GM23338 (cell line): ENCODE measurements at regions not wholly inside any gene's neighbourhood (a gene's known extent, or its start where the extent isn't known, plus 50 kb on each side); places are given as distances from the start of the nearest gene placed in this dataset.

Source experiments
- CTCF ChIP-seq, 2 experiments: fragments of 200-600 bp in 1 of 2; sonication (generic) in 1 of 2; conservative IDR thresholded peaks; 2 replicates each; pipeline versions ENCODE4 v1.5.1 to v1.6.1; 2016 to 2017; ENCODE audit warnings: antibody characterized with exemption in 2 of 2, low read depth in 2 of 2, mild to moderate bottlenecking in 2 of 2, moderate library complexity in 1 of 2
- EZH2 ChIP-seq: fragments of 200-600 bp; sonication (generic); IDR thresholded peaks from one replicate; pipeline ENCODE4 v1.8.0; 2017; ENCODE audit warnings: antibody characterized with exemption, mild to moderate bottlenecking, low read depth; ENCODE audit not compliant: unreplicated experiment
- EZH2phosphoT487 ChIP-seq: fragments of 200-600 bp; sonication (generic); IDR thresholded peaks from one replicate; pipeline ENCODE4 v1.8.1; 2018; ENCODE audit warnings: antibody characterized with exemption; ENCODE audit not compliant: unreplicated experiment
- JUNB ChIP-seq: IDR thresholded peaks from one replicate; pipeline ENCODE4 v1.6.1; 2016; ENCODE audit warnings: antibody characterized with exemption; ENCODE audit not compliant: unreplicated experiment
- POLR2AphosphoS5 ChIP-seq: IDR thresholded peaks from 2 replicates; pipeline ENCODE4 v1.6.1; 2016; ENCODE audit warnings: antibody characterized with exemption, low read depth
- ZNF331 ChIP-seq: fragments of 250-450 bp; sonication (Bioruptor Pico); IDR thresholded peaks from 2 replicates; pipeline ENCODE4 v1.5.0; 2020; ENCODE audit warnings: low read depth, mild to moderate bottlenecking, moderate library complexity
- TF ChIP-seq, protein P1 (sequence below): IDR thresholded peaks from one replicate; pipeline ENCODE4 v1.6.1; 2018; ENCODE audit warnings: antibody characterized with exemption; ENCODE audit not compliant: unreplicated experiment
- TF ChIP-seq, protein P2 (sequence below): fragments of 250-450 bp; sonication (Bioruptor Pico); IDR thresholded peaks from 2 replicates; pipeline ENCODE4 v1.5.0; 2020; ENCODE audit warnings: mild to moderate bottlenecking, moderate library complexity

DNA sequence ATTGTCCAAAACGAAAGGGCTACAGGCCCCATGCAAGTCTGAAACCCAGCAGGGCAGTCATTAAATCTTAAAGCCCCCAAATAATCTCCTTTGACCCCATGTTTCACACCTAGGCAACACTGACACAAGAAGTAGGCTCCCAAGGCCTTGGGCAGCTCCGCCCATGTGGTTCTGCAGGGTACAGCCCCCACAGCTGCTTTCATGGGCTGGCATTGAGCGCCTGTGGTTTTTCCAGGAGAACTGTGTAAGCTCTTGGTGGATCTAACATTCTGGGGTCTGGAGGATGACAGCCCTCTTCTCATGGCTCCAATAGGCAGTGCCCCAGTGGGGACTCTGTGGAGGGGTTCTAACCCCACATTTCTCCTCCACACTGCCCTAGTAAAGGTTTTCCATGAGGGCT, 623.5 kb downstream of the PRR16 start:
- TF ChIP-seq, protein P1, sequence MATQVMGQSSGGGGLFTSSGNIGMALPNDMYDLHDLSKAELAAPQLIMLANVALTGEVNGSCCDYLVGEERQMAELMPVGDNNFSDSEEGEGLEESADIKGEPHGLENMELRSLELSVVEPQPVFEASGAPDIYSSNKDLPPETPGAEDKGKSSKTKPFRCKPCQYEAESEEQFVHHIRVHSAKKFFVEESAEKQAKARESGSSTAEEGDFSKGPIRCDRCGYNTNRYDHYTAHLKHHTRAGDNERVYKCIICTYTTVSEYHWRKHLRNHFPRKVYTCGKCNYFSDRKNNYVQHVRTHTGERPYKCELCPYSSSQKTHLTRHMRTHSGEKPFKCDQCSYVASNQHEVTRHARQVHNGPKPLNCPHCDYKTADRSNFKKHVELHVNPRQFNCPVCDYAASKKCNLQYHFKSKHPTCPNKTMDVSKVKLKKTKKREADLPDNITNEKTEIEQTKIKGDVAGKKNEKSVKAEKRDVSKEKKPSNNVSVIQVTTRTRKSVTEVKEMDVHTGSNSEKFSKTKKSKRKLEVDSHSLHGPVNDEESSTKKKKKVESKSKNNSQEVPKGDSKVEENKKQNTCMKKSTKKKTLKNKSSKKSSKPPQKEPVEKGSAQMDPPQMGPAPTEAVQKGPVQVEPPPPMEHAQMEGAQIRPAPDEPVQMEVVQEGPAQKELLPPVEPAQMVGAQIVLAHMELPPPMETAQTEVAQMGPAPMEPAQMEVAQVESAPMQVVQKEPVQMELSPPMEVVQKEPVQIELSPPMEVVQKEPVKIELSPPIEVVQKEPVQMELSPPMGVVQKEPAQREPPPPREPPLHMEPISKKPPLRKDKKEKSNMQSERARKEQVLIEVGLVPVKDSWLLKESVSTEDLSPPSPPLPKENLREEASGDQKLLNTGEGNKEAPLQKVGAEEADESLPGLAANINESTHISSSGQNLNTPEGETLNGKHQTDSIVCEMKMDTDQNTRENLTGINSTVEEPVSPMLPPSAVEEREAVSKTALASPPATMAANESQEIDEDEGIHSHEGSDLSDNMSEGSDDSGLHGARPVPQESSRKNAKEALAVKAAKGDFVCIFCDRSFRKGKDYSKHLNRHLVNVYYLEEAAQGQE: no peak
- no peak for TF ChIP-seq CTCF (conservative IDR thresholded peaks at IDR 0.05; ENCODE audit: low read depth in 2 of 2)
- TF ChIP-seq EZH2: no peak
- TF ChIP-seq POLR2AphosphoS5: no peak
- no peak for TF ChIP-seq JUNB
- TF ChIP-seq, protein P2, sequence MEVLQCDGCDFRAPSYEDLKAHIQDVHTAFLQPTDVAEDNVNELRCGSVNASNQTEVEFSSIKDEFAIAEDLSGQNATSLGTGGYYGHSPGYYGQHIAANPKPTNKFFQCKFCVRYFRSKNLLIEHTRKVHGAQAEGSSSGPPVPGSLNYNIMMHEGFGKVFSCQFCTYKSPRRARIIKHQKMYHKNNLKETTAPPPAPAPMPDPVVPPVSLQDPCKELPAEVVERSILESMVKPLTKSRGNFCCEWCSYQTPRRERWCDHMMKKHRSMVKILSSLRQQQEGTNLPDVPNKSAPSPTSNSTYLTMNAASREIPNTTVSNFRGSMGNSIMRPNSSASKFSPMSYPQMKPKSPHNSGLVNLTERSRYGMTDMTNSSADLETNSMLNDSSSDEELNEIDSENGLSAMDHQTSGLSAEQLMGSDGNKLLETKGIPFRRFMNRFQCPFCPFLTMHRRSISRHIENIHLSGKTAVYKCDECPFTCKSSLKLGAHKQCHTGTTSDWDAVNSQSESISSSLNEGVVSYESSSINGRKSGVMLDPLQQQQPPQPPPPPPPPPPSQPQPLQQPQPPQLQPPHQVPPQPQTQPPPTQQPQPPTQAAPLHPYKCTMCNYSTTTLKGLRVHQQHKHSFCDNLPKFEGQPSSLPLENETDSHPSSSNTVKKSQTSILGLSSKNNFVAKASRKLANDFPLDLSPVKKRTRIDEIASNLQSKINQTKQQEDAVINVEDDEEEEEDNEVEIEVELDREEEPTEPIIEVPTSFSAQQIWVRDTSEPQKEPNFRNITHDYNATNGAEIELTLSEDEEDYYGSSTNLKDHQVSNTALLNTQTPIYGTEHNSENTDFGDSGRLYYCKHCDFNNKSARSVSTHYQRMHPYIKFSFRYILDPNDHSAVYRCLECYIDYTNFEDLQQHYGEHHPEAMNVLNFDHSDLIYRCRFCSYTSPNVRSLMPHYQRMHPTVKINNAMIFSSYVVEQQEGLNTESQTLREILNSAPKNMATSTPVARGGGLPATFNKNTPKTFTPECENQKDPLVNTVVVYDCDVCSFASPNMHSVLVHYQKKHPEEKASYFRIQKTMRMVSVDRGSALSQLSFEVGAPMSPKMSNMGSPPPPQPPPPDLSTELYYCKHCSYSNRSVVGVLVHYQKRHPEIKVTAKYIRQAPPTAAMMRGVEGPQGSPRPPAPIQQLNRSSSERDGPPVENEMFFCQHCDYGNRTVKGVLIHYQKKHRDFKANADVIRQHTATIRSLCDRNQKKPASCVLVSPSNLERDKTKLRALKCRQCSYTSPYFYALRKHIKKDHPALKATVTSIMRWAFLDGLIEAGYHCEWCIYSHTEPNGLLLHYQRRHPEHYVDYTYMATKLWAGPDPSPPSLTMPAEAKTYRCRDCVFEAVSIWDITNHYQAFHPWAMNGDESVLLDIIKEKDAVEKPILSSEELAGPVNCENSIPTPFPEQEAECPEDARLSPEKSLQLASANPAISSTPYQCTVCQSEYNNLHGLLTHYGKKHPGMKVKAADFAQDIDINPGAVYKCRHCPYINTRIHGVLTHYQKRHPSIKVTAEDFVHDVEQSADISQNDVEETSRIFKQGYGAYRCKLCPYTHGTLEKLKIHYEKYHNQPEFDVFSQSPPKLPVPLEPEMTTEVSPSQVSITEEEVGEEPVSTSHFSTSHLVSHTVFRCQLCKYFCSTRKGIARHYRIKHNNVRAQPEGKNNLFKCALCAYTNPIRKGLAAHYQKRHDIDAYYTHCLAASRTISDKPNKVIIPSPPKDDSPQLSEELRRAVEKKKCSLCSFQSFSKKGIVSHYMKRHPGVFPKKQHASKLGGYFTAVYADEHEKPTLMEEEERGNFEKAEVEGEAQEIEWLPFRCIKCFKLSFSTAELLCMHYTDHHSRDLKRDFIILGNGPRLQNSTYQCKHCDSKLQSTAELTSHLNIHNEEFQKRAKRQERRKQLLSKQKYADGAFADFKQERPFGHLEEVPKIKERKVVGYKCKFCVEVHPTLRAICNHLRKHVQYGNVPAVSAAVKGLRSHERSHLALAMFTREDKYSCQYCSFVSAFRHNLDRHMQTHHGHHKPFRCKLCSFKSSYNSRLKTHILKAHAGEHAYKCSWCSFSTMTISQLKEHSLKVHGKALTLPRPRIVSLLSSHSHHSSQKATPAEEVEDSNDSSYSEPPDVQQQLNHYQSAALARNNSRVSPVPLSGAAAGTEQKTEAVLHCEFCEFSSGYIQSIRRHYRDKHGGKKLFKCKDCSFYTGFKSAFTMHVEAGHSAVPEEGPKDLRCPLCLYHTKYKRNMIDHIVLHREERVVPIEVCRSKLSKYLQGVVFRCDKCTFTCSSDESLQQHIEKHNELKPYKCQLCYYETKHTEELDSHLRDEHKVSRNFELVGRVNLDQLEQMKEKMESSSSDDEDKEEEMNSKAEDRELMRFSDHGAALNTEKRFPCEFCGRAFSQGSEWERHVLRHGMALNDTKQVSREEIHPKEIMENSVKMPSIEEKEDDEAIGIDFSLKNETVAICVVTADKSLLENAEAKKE (CRISPR knock-in tag): no peak
- no peak for TF ChIP-seq ZNF331
- TF ChIP-seq EZH2phosphoT487: no peak
